Mammary epithelial cell (primary cell): ENCODE measurements at regions not wholly inside any gene's neighbourhood (a gene's known extent, or its start where the extent isn't known, plus 50 kb on each side); places are given as distances from the start of the nearest gene placed in this dataset.

ENCODE experiments used
- CTCF ChIP-seq, 2 donors: IDR thresholded peaks in 1 of 2; conservative IDR thresholded peaks in 1 of 2; 2 replicates each; pipeline ENCODE4 v1.5.1; 2011 to 2012; ENCODE audit warnings: inconsistent platforms in 2 of 2, low read length in 2 of 2, mild to moderate bottlenecking in 2 of 2, control low read depth in 1 of 2, low read depth in 1 of 2; ENCODE audit not compliant: insufficient read depth in 1 of 2; ENCODE audit errors: extremely low read depth in 1 of 2
- EZH2 ChIP-seq: IDR thresholded peaks from 2 replicates; pipeline ENCODE4 v1.6.1; 2012; ENCODE audit warnings: low read length, inconsistent platforms, borderline replicate concordance

- TF ChIP-seq EZH2 (no peak), CTCF (conservative IDR thresholded peaks at IDR 0.05 in 1 of 2, IDR thresholded peaks at IDR 0.05 in 1 of 2; ENCODE audit: extremely low read depth in 1 of 2, insufficient read depth in 1 of 2, low read depth in 1 of 2, low read length in 2 of 2) (no peak)
These were observed 211.9 kb downstream of the NPHP4 start for GRCh38 chr1:5780324-5780716.
